ENCODE measurements at regions not wholly inside any gene's neighbourhood (a gene's known extent, or its start where the extent isn't known, plus 50 kb on each side); places are given as distances from the start of the nearest gene placed in this dataset.

DNA sequence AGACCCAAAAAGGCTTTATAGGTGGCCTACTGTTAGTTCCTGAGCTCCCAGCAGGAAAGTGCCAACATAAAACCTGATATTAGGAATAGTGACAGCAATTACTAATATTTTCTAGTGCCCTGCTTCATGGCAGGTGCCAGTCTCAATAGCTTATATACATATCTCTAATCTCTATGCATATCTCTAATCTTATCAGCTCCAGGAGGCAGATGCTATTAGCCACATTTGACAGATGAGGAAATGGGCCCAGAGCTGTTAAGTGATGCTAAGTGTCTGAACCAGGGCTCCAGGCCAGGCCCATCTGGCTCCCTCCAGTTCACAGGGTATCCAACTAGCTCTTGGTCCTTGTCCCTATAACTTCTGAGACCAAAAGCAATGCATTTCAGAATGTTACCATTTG lies 142.5 kb downstream of the CHIC2 start:
- H3K4me3 ChIP-seq (ENCODE audit: low read depth, low read length), result no peak overlapping the region
- DNase-seq (ENCODE audit: low read depth), result no peak
- no peak for TF ChIP-seq CTCF (IDR thresholded peaks at IDR 0.05; ENCODE audit: low read depth, low read length, missing control alignments)

- H3K4me3 ChIP-seq (ENCODE audit: low read depth, low read length), result no peak overlapping the region
- no peak for DNase-seq (ENCODE audit: low read depth)
- TF ChIP-seq CTCF (IDR thresholded peaks at IDR 0.05; ENCODE audit: low read depth, low read length, missing control alignments), result no peak
Measured at GRCh38 chr4:53920883-53921282, 143.5 kb downstream of the CHIC2 start.

DNA sequence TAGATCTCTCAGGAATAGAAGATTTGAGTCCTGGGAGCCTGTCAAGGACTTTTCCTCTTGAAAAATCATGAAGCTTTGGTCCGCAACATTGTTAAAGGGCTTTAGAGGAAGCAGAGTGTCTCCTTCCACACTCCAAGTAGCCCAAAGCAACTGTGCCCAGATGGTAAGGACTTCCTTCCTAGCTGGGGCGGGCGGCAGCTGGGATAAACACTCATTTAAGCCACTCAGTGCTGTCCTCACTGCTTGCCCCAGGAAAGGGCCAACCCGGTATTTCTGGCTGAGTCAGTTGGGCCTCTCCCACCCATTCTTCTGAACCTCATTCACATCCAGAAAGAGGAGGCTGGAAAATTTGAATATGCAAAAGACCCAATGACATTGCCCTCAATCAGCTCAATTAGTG lies 144.3 kb downstream of the CHIC2 start:
- TF ChIP-seq CTCF (IDR thresholded peaks at IDR 0.05; ENCODE audit: low read depth, low read length, missing control alignments), result no peak
- no peak for DNase-seq (ENCODE audit: low read depth)
- H3K4me3 ChIP-seq (ENCODE audit: low read depth, low read length), result no peak overlapping the region

- no peak overlapping the region for H3K4me3 ChIP-seq (ENCODE audit: low read depth, low read length)
- no peak for DNase-seq (ENCODE audit: low read depth)
- TF ChIP-seq CTCF (IDR thresholded peaks at IDR 0.05; ENCODE audit: low read depth, low read length, missing control alignments), result no peak
Measured at GRCh38 chr4:53919535-53919934, 144.9 kb downstream of the CHIC2 start.

GRCh38 chr4:53917729-53918128 lies 146.7 kb downstream of the CHIC2 start:
- H3K4me3 ChIP-seq (ENCODE audit: low read depth, low read length), result no peak overlapping the region
- DNase-seq (ENCODE audit: low read depth), result no peak
- no peak for TF ChIP-seq CTCF (IDR thresholded peaks at IDR 0.05; ENCODE audit: low read depth, low read length, missing control alignments)

GRCh38 chr4:53916431-53916889 lies 147.9 kb downstream of the CHIC2 start:
- no peak overlapping the region for H3K4me3 ChIP-seq (ENCODE audit: low read depth, low read length)
- no peak for DNase-seq (ENCODE audit: low read depth)
- no peak for TF ChIP-seq CTCF (IDR thresholded peaks at IDR 0.05; ENCODE audit: low read depth, low read length, missing control alignments)

- H3K4me3 ChIP-seq (ENCODE audit: low read depth, low read length), result no peak overlapping the region
- DNase-seq (ENCODE audit: low read depth), result no peak
- TF ChIP-seq CTCF (IDR thresholded peaks at IDR 0.05; ENCODE audit: low read depth, low read length, missing control alignments), result no peak
Measured at GRCh38 chr4:53914313-53915016, 149.9 kb downstream of the CHIC2 start.
